GM19099 (cell line): ENCODE measurements at regions not wholly inside any gene's neighbourhood (a gene's known extent, or its start where the extent isn't known, plus 50 kb on each side); places are given as distances from the start of the nearest gene placed in this dataset.

ENCODE experiments used
- POLR2A ChIP-seq: IDR thresholded peaks from 3 replicates; pipeline ENCODE4 v1.6.1; 2011; ENCODE audit warnings: low read depth; ENCODE audit not compliant: insufficient read length; ENCODE audit errors: extremely low read depth

- no peak for TF ChIP-seq POLR2A
These were observed 56.3 kb upstream of the SFMBT2 start for GRCh38 chr10:7467031-7467667.

- TF ChIP-seq POLR2A, result no peak
These were observed 53.9 kb upstream of the SFMBT2 start for GRCh38 chr10:7464691-7465090.
